Peyer's patch (tissue), 4 donors: ENCODE measurements at regions not wholly inside any gene's neighbourhood (a gene's known extent, or its start where the extent isn't known, plus 50 kb on each side); places are given as distances from the start of the nearest gene placed in this dataset.

Experiments used
- DNase-seq, 3 donors: peaks; one replicate each; pipeline ENCODE4 v3.0.0-alpha.2; 2017 to 2019
- H3K27ac ChIP-seq, 4 donors: fragments of 200-600 bp; sonication (generic); one replicate each; pipeline ENCODE4 v1.5.1; 2016 to 2019
- H3K27me3 ChIP-seq, 2 donors: fragments of 200-600 bp; sonication (generic); one replicate each; pipeline ENCODE4 v1.5.1; 2019
- H3K36me3 ChIP-seq, 3 donors: fragments of 200-600 bp; sonication (generic); one replicate each; pipeline ENCODE4 v1.5.1; 2016 to 2019
- H3K4me1 ChIP-seq, 4 donors: fragments of 200-600 bp; sonication (generic); one replicate each; pipeline ENCODE4 v1.5.1; 2016 to 2019
- H3K4me3 ChIP-seq, 4 donors: fragments of 200-600 bp; sonication (generic); 1 replicate in 3 of 4; 2 replicates in 1 of 4; pipeline ENCODE4 v1.5.1; 2016 to 2019; ENCODE audit warnings: mild to moderate bottlenecking in 1 of 4
- H3K9me3 ChIP-seq, 4 donors: fragments of 200-600 bp; sonication (generic); one replicate each; pipeline ENCODE4 v1.5.1; 2016 to 2019; ENCODE audit warnings: mild to moderate bottlenecking in 1 of 4
- POLR2A ChIP-seq, 2 donors: fragments of 450-650 bp; IDR thresholded peaks; one replicate each; pipeline ENCODE4 v1.5.1; 2017; ENCODE audit warnings: antibody characterized with exemption in 2 of 2, mild to moderate bottlenecking in 2 of 2, moderate library complexity in 2 of 2
- TF ChIP-seq, protein P1 (sequence below), 6 experiments: fragments of 450-650 bp in 4 of 6; fragments of 200-600 bp in 2 of 6; sonication (generic) in 1 of 6; IDR thresholded peaks; one replicate each; pipeline ENCODE4 v1.5.1; 2017 to 2019; ENCODE audit warnings: antibody characterized with exemption in 6 of 6, mild to moderate bottlenecking in 3 of 6, moderate library complexity in 1 of 6

DNA sequence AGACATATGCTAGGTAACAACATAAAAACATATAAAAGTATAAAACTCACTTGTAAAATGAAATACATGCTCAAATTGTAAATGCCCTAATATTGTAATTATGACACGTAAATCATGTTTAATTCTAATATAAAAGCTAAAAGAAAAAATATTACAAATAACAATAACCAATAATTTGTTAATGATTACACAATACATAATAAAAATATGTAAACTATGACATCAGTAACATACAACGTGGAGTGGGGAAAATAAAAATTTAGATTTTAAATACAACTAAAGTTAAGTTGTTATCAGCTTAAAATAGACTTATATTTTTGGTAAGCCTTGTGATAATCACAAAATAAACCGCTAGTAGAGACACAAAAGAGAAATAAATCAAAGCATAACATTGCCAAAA is 376.4 kb downstream of the BRINP2 start:
- H3K36me3 ChIP-seq = no peaks in the 10 kb centered on the region
- no peak overlapping the region for H3K4me3 ChIP-seq
- H3K9me3 ChIP-seq = no peaks in the 10 kb centered on the region
- no peaks in the 10 kb centered on the region for H3K4me1 ChIP-seq
- no peaks in the 10 kb centered on the region for H3K27me3 ChIP-seq
- TF ChIP-seq POLR2A (IDR thresholded peaks at IDR 0.05) = no peak
- TF ChIP-seq, protein P1, sequence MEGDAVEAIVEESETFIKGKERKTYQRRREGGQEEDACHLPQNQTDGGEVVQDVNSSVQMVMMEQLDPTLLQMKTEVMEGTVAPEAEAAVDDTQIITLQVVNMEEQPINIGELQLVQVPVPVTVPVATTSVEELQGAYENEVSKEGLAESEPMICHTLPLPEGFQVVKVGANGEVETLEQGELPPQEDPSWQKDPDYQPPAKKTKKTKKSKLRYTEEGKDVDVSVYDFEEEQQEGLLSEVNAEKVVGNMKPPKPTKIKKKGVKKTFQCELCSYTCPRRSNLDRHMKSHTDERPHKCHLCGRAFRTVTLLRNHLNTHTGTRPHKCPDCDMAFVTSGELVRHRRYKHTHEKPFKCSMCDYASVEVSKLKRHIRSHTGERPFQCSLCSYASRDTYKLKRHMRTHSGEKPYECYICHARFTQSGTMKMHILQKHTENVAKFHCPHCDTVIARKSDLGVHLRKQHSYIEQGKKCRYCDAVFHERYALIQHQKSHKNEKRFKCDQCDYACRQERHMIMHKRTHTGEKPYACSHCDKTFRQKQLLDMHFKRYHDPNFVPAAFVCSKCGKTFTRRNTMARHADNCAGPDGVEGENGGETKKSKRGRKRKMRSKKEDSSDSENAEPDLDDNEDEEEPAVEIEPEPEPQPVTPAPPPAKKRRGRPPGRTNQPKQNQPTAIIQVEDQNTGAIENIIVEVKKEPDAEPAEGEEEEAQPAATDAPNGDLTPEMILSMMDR (IDR thresholded peaks at IDR 0.05) = no peak
- no peak overlapping the region for H3K27ac ChIP-seq
- no peak for DNase-seq

DNA sequence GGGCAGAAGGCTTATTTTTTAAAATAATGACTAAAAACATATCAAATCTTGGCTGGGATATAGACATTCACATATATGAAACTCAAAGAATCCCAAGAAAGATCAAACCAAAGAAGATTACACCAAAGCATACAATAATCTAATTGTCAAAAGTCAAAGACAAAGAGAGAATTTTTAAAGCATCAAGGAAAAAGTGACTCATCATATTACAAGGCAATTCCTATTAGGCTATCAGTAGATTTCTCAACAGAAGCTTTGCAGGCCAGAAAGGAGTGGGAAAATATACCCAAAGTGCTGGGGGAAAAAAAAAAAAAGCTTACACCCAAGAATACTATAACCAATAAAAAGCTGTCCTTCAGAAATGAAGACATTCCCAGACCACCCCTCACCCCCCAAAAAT is 375.6 kb downstream of the BRINP2 start:
- no peak for DNase-seq
- no peaks in the 10 kb centered on the region for H3K27me3 ChIP-seq
- H3K4me1 ChIP-seq = no peaks in the 10 kb centered on the region
- no peak overlapping the region for H3K4me3 ChIP-seq
- no peaks in the 10 kb centered on the region for H3K36me3 ChIP-seq
- TF ChIP-seq, protein P1 (IDR thresholded peaks at IDR 0.05) = no peak
- no peak for TF ChIP-seq POLR2A (IDR thresholded peaks at IDR 0.05)
- no peaks in the 10 kb centered on the region for H3K9me3 ChIP-seq
- no peak overlapping the region for H3K27ac ChIP-seq

DNA sequence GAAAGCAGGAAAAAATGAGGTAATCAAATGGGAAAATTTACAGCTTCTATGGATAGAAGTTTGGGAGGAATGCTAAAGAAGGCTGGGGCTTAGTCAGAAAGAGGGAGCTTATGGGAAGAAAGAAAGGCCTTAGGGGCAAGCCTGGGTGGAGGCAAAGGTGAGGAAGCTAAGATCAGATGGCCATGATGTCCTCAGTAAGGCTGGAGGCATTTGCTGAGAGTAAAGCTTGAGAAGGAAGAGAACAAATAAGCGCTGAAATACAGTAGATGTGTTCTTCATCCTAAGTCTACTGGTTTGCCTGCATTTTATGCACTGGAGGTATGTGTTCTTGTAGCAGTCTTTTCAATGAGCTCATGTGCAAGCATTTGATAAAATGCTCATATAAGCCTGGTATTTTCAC is 355.4 kb downstream of the BRINP2 start:
- H3K4me1 ChIP-seq = no peaks in the 10 kb centered on the region
- TF ChIP-seq, protein P1 (IDR thresholded peaks at IDR 0.05) = no peak
- DNase-seq = no peak
- H3K9me3 ChIP-seq = no peaks in the 10 kb centered on the region
- H3K36me3 ChIP-seq = no peaks in the 10 kb centered on the region
- H3K4me3 ChIP-seq = no peak overlapping the region
- H3K27me3 ChIP-seq = no peaks in the 10 kb centered on the region
- no peak overlapping the region for H3K27ac ChIP-seq

DNA sequence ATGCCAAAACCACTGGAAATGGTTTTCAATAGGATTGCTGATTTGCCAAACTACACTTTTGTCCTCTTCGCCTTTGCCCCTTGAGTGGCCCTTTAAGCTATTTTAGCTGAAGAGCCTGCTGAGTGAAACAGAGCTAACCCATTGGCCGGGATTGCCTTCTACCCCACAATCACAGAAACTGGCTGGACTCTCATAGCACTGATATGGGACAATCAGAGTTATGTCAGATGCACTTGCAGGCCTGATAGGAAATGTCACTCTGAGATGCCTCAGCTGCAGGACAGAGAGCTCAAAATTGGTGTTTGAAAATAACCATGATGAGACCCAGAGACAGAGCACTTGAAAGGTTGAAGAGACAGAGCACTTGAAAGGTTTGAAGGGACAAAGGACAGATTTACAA is 354.4 kb downstream of the BRINP2 start:
- TF ChIP-seq, protein P1 (IDR thresholded peaks at IDR 0.05) = no peak
- no peak for TF ChIP-seq POLR2A (IDR thresholded peaks at IDR 0.05)
- Histone ChIP-seq H3K4me1 (no peaks in the 10 kb centered on the region), H3K27ac (no peak overlapping the region), H3K27me3 (no peaks in the 10 kb centered on the region), H3K36me3 (no peaks in the 10 kb centered on the region), H3K9me3 (no peaks in the 10 kb centered on the region), H3K4me3 (no peak overlapping the region)
- DNase-seq = no peak

DNA sequence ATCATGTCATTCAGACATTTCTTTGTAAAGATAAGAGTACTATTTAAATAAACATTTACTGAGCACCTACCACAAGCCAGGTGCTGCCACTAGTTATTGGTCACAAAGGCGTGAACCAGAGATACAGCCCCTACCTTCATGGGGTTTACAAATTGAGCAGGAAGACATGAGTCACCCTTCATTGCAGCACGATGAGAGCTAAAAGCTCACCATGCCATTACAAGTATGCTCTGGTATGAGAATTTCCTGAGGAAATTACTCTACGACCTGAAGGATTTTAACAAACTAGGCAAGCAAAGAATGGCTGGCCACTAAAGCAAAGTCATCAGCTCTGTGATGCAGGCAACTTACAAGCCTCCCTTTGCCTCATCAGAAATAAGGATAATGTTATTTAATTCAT is 346.8 kb downstream of the BRINP2 start:
- H3K36me3 ChIP-seq = no peaks in the 10 kb centered on the region
- H3K27me3 ChIP-seq = no peaks in the 10 kb centered on the region
- no peak overlapping the region for H3K27ac ChIP-seq
- no peak for DNase-seq
- TF ChIP-seq, protein P1 (IDR thresholded peaks at IDR 0.05) = no peak
- TF ChIP-seq POLR2A (IDR thresholded peaks at IDR 0.05) = no peak
- H3K4me1 ChIP-seq = no peaks in the 10 kb centered on the region
- H3K9me3 ChIP-seq = no peaks in the 10 kb centered on the region
- H3K4me3 ChIP-seq = no peak overlapping the region

DNA sequence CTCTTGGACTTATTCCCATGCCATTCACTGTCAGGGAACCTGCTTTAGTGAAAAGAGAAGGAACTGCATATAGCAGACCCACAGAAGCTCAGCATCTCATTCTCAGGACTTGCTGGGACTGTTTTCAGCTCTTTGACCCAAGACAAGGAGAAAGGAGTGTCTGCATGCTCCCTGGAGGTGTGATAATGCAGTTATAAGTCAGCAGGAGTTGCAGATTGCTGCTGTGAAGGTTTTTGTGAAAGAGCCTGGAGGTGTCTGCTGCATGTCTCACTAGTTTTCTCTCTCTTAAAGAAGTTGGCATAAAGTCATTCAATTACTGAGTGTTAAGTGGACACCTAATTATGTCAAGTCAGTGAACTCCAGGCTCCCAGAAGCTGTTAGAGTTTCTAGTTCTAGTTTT is 343.4 kb downstream of the BRINP2 start:
- DNase-seq = no peak
- Histone ChIP-seq H3K36me3 (no peaks in the 10 kb centered on the region), H3K27ac (no peak overlapping the region), H3K4me3 (no peak overlapping the region), H3K4me1 (no peaks in the 10 kb centered on the region), H3K9me3 (no peaks in the 10 kb centered on the region), H3K27me3 (no peaks in the 10 kb centered on the region)
- TF ChIP-seq, protein P1 (IDR thresholded peaks at IDR 0.05) = no peak
- TF ChIP-seq POLR2A (IDR thresholded peaks at IDR 0.05) = no peak
